ENCODE measurements at regions not wholly inside any gene's neighbourhood (a gene's known extent, or its start where the extent isn't known, plus 50 kb on each side); places are given as distances from the start of the nearest gene placed in this dataset.
"Not testable (repeated sequence)": the region's sequence is repeated elsewhere in the genome, so short reads cannot be mapped to it uniquely, and the experiment has no call there.

- Histone ChIP-seq H3K4me1 (ENCODE audit: low read depth) (no peaks in the 10 kb centered on the region), H3K9me3 (no peaks in the 10 kb centered on the region), H3K4me3 (no peak overlapping the region), H3K36me3 (ENCODE audit: low read depth) (no peaks in the 10 kb centered on the region)
- DNase-seq, result no peak
- ATAC-seq, result no peak
- no peak for TF ChIP-seq CTCF (IDR thresholded peaks at IDR 0.05)
- intact Hi-C loops (cut with DNase I, micrococcal nuclease), result no loop called here
These were observed 136.2 kb downstream of the RGPD3 start for GRCh38 chr2:106332054-106332453.

GRCh38 chr2:106330384-106331261, 136.5 kb upstream of the UXS1 start:
- intact Hi-C loops (cut with DNase I, micrococcal nuclease); DNase-seq; H3K9me3 ChIP-seq; ATAC-seq; H3K4me3 ChIP-seq; H3K36me3 ChIP-seq (ENCODE audit: low read depth); H3K4me1 ChIP-seq (ENCODE audit: low read depth): not testable (repeated sequence)

DNA sequence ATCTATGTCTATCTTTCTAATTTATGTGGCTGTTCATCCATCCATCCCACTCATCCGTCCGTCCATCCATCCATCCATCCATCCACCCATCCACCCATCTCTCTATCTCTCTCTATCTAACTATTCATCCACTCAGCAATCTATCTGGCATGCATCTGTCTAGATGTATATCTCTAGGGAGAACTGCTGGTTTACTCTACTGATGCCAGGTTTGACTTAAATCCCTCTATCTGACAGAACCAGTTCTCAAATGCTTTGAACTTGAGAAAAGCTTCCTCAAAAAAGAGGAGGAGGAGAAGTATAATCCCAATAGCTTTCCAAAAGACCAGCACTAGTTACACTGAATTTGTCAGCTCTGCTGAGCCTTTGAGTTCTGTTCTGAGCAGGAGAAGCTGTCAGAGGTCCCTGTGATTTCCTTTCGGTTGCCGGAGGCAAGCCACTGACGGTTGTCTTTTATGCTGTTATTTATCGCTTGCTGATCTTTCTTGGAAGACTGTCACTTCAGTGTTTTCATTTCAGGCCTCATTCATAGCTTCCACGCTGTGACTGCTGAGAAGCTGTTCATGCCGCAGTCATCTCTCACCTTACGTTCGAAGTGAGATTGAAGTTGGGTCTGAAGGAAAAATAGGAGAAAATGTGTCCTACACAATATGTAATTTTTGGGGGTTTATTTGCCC, 129.4 kb upstream of the UXS1 start:
- ATAC-seq (no peak), DNase-seq (no peak)
- TF ChIP-seq CTCF (IDR thresholded peaks at IDR 0.05), result no peak
- no peaks in the 10 kb centered on the region for H3K4me1 ChIP-seq (ENCODE audit: low read depth)
- no peak overlapping the region for H3K4me3 ChIP-seq
- H3K9me3 ChIP-seq, result no peaks in the 10 kb centered on the region
- intact Hi-C loops (cut with DNase I, micrococcal nuclease), result no loop called here
- H3K36me3 ChIP-seq (ENCODE audit: low read depth), result no peaks in the 10 kb centered on the region

DNA sequence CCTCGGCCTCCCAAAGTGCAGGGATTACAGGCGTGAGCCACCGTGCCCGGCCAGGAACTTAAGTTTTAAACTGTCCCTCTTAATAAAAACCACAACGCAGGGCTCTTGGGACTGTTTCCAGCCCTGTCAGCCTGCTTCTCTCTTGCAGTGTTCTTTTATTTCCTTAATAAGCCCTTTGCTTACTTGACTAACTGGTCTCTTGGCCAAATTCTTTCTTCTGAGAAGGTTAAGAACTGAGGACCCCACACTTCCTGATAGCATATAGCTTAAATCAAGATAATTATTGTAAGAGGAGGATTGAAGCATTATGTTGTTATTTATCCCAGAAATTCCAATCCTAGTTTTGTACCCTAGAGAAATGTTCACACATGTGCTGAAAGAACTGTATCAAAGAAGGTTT, 128.2 kb upstream of the UXS1 start:
- DNase-seq (no peak), ATAC-seq (no peak)
- intact Hi-C loops (cut with DNase I, micrococcal nuclease), result no loop called here

DNA sequence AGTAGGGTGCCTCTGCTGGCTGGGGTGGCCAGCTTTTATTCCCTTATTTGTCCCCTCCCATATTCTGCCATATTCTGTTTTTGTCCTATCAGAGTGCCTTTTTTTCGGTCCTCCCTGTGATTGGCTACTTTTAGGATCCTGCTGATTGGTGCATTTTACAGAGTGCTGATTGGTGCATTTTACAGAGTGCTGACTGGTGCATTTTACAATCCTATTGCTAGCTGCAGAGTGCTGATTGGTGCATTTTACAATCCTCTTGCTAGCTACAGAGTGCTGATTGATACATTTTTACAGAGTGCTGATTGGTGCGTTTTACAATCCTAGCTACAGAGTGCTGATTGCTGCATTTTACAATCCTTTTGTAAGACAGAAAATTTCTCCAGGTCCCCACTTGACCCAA, 126.3 kb upstream of the UXS1 start:
- H3K9me3 ChIP-seq; intact Hi-C loops (cut with DNase I, micrococcal nuclease); DNase-seq; H3K4me3 ChIP-seq; ATAC-seq; H3K36me3 ChIP-seq (ENCODE audit: low read depth); H3K4me1 ChIP-seq (ENCODE audit: low read depth): not testable (repeated sequence)

More for the DNA sequence above, 128.2 kb upstream of the UXS1 start:
- Histone ChIP-seq H3K4me1 (ENCODE audit: low read depth) (no peaks in the 10 kb centered on the region), H3K36me3 (ENCODE audit: low read depth) (no peaks in the 10 kb centered on the region), H3K4me3 (no peak overlapping the region), H3K9me3 (no peaks in the 10 kb centered on the region)
- TF ChIP-seq CTCF (IDR thresholded peaks at IDR 0.05), result no peak

- Histone ChIP-seq H3K4me1 (ENCODE audit: low read depth) (no peaks in the 10 kb centered on the region), H3K36me3 (ENCODE audit: low read depth) (no peaks in the 10 kb centered on the region), H3K4me3 (no peak overlapping the region), H3K9me3 (no peaks in the 10 kb centered on the region)
- TF ChIP-seq CTCF (IDR thresholded peaks at IDR 0.05), result no peak
- intact Hi-C loops (cut with DNase I, micrococcal nuclease), result no loop called here
- DNase-seq (no peak), ATAC-seq (no peak)
These were observed 122.8 kb upstream of the UXS1 start for GRCh38 chr2:106316915-106317314.

All from mucosa of descending colon (tissue), 3 donors.